ENCODE measurements at regions not wholly inside any gene's neighbourhood (a gene's known extent, or its start where the extent isn't known, plus 50 kb on each side); places are given as distances from the start of the nearest gene placed in this dataset.

- intact Hi-C loops (cut with DNase I): no loop called here
- no peak for DNase-seq (ENCODE audit: low spot score)
- 75% methylated on average over 6 of the region's 6 CpGs for WGBS
- Histone ChIP-seq H3K36me3 (no peaks in the 10 kb centered on the region), H3K27ac (no peak overlapping the region), H3K4me3 (no peak overlapping the region), H3K4me1 (replicated peaks) (no peaks in the 10 kb centered on the region), H3K27me3 (replicated peaks; ENCODE audit: insufficient read depth) (no peaks in the 10 kb centered on the region), H3K9me3 (no peaks in the 10 kb centered on the region)
- TF ChIP-seq CTCF (IDR thresholded peaks at IDR 0.05): no peak
Observed at GRCh38 chr13:30816736-30817135, 81.4 kb downstream of the ALOX5AP start.

- TF ChIP-seq CTCF (IDR thresholded peaks at IDR 0.05) (no peak), POLR2AphosphoS5 (IDR thresholded peaks at IDR 0.05) (no peak), POLR2A (IDR thresholded peaks at IDR 0.05) (no peak)
- DNase-seq (ENCODE audit: low spot score): no peak
- no peaks in the 10 kb centered on the region for H3K27me3 ChIP-seq (replicated peaks; ENCODE audit: insufficient read depth)
- H3K36me3 ChIP-seq: no peaks in the 10 kb centered on the region
- no peaks in the 10 kb centered on the region for H3K4me1 ChIP-seq (replicated peaks)
- intact Hi-C loops (cut with DNase I): no loop called here
- WGBS: 74% methylated on average over 10 of the region's 10 CpGs
- H3K9me3 ChIP-seq: no peaks in the 10 kb centered on the region
- H3K4me3 ChIP-seq: no peak overlapping the region
- no peak overlapping the region for H3K27ac ChIP-seq
Observed at GRCh38 chr13:30818323-30818960, 83.1 kb downstream of the ALOX5AP start.

- DNase-seq (ENCODE audit: low spot score): no peak
- TF ChIP-seq CTCF (IDR thresholded peaks at IDR 0.05): no peak
- no peak for TF ChIP-seq POLR2AphosphoS5 (IDR thresholded peaks at IDR 0.05)
- no peak for TF ChIP-seq POLR2A (IDR thresholded peaks at IDR 0.05)
Observed at GRCh38 chr13:30819136-30819888, 84.0 kb downstream of the ALOX5AP start.

GRCh38 chr13:30821421-30821820 is 84.7 kb upstream of the MEDAG start:
- H3K36me3 ChIP-seq: no peaks in the 10 kb centered on the region
- intact Hi-C loops (cut with DNase I): no loop called here
- no peak overlapping the region for H3K27ac ChIP-seq
- no peak overlapping the region for H3K4me3 ChIP-seq
- no peaks in the 10 kb centered on the region for H3K9me3 ChIP-seq
- no peaks in the 10 kb centered on the region for H3K27me3 ChIP-seq (replicated peaks; ENCODE audit: insufficient read depth)
- TF ChIP-seq POLR2A (IDR thresholded peaks at IDR 0.05): no peak
- TF ChIP-seq CTCF (IDR thresholded peaks at IDR 0.05): no peak
- no peak for TF ChIP-seq POLR2AphosphoS5 (IDR thresholded peaks at IDR 0.05)
- 43% methylated on average over 2 of the region's 2 CpGs for WGBS
- H3K4me1 ChIP-seq (replicated peaks): no peaks in the 10 kb centered on the region
- DNase-seq (ENCODE audit: low spot score): no peak

More at GRCh38 chr13:30819136-30819888, 84.0 kb downstream of the ALOX5AP start:
- Histone ChIP-seq H3K4me3 (no peak overlapping the region), H3K4me1 (replicated peaks) (no peaks in the 10 kb centered on the region), H3K36me3 (no peaks in the 10 kb centered on the region), H3K9me3 (no peaks in the 10 kb centered on the region), H3K27ac (no peak overlapping the region), H3K27me3 (replicated peaks; ENCODE audit: insufficient read depth) (no peaks in the 10 kb centered on the region)
- 78% methylated on average over 7 of the region's 7 CpGs for WGBS
- intact Hi-C loops (cut with DNase I): no loop called here

GRCh38 chr13:30824651-30825050 is 81.4 kb upstream of the MEDAG start:
- no peaks in the 10 kb centered on the region for H3K36me3 ChIP-seq
- no peaks in the 10 kb centered on the region for H3K4me1 ChIP-seq (replicated peaks)
- TF ChIP-seq POLR2A (IDR thresholded peaks at IDR 0.05) (no peak), POLR2AphosphoS5 (IDR thresholded peaks at IDR 0.05) (peak; percentile 65)
- H3K27me3 ChIP-seq (replicated peaks; ENCODE audit: insufficient read depth): no peaks in the 10 kb centered on the region
- DNase-seq (ENCODE audit: low spot score): no peak
- 16% methylated on average over 10 of the region's 10 CpGs for WGBS
- H3K4me3 ChIP-seq: no peak overlapping the region
- intact Hi-C loops (cut with DNase I): no loop called here
- no peaks in the 10 kb centered on the region for H3K9me3 ChIP-seq
- peak overlapping the region; percentile 22 to 63 for H3K27ac ChIP-seq
